Esophagus squamous epithelium (tissue), 5 donors: ENCODE measurements at regions not wholly inside any gene's neighbourhood (a gene's known extent, or its start where the extent isn't known, plus 50 kb on each side); places are given as distances from the start of the nearest gene placed in this dataset.
"Not testable (repeated sequence)": the region's sequence is repeated elsewhere in the genome, so short reads cannot be mapped to it uniquely, and the experiment has no call there.

Experiments
- DNase-seq: peaks from one replicate; lab custom pipeline; 2025; lab: John Stamatoyannopoulos, UW
- H3K27ac ChIP-seq, 4 donors: fragments of 200-600 bp; sonication (generic); one replicate each; pipeline ENCODE4 v1.5.1; 2016 to 2019; ENCODE audit warnings: mild to moderate bottlenecking in 1 of 4
- H3K27me3 ChIP-seq, 4 donors: fragments of 200-600 bp; sonication (generic); 1 replicate in 3 of 4; 2 replicates in 1 of 4; pipeline versions ENCODE4 v1.5.1 to v1.6.0; 2017 to 2021; ENCODE audit warnings: antibody characterized with exemption in 1 of 4
- H3K36me3 ChIP-seq, 3 donors: fragments of 200-600 bp; sonication (generic); one replicate each; pipeline ENCODE4 v1.5.1; 2016 to 2019
- H3K4me1 ChIP-seq, 3 donors: fragments of 200-600 bp; sonication (generic); one replicate each; pipeline ENCODE4 v1.5.1; 2017 to 2019
- H3K4me3 ChIP-seq, 4 donors: fragments of 200-600 bp; sonication (generic); 1 replicate in 3 of 4; 2 replicates in 1 of 4; pipeline ENCODE4 v1.5.1; 2016 to 2019; ENCODE audit warnings: mild to moderate bottlenecking in 2 of 4, moderate library complexity in 1 of 4
- H3K9me3 ChIP-seq, 3 donors: fragments of 200-600 bp; sonication (generic); one replicate each; pipeline ENCODE4 v1.5.1; 2016 to 2019
- POLR2A ChIP-seq, 4 donors: fragments of 450-650 bp; IDR thresholded peaks; one replicate each; pipeline ENCODE4 v1.6.1; 2017; ENCODE audit warnings: antibody characterized with exemption in 4 of 4, mild to moderate bottlenecking in 4 of 4, moderate library complexity in 3 of 4
- WGBS, 2 donors: methylation state at CpG; one replicate each; pipeline ENCODE4 v1.1.5; 2018; 5-methylcytosine and 5-hydroxymethylcytosine counted together
- intact Hi-C: fragments of 100-400 bp; cut with DNase I; formaldehyde crosslinking; loops from one replicate; pipeline ENCODE4 v1.15.0; 2022
- TF ChIP-seq, protein P1 (sequence below), 6 experiments: fragments of 450-650 bp in 4 of 6; fragments of 200-600 bp in 2 of 6; sonication (generic) in 2 of 6; IDR thresholded peaks; one replicate each; pipeline ENCODE4 v1.5.1; 2016 to 2019; ENCODE audit warnings: antibody characterized with exemption in 6 of 6, mild to moderate bottlenecking in 4 of 6, moderate library complexity in 4 of 6
- donor health status: DM: yes; HTN: yes; CAD: no.

DNA sequence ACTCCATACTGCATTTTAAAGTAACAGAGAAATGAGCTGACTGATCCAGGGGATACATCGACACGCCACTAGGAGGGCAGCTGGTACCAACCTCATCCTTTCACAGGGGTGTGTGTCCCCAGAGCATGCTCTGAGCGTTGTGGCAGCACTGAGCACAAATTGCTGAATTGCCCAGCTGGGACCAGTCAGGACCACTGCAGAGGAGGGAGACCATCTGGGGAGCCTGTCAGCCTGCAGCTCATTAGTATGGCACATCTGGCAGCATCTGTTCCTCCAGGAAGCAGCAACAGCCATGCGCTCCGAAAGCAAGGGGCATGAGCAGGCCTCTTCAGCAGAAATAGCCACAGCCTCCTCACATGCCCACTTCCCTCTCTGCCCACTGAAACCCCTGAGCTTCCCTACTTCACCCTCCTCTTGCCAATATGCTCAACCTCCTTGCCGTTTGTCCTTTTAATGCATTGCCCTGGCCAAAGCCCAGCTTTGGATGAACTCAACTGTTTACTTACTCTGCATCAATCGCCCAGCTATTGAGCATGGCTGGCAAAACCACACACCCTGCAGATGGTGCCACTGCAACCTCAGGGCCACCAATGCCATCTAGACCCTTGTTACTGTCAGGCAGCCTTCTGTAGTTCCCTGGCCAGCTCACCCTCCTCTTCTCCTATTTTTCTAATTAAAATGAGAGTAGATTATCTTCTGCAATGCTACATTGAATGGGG, 77.6 kb upstream of the NEDD9 start:
- Histone ChIP-seq H3K27me3 (no peaks in the 10 kb centered on the region), H3K9me3 (no peaks in the 10 kb centered on the region), H3K4me3 (no peak overlapping the region), H3K4me1 (peaks cover 0 to 5% (median 4%) of the 10 kb centered on the region in 3 donors), H3K36me3 (no peaks in the 10 kb centered on the region), H3K27ac (no peak overlapping the region)
- no peak for TF ChIP-seq POLR2A (IDR thresholded peaks at IDR 0.05)
- TF ChIP-seq, protein P1, sequence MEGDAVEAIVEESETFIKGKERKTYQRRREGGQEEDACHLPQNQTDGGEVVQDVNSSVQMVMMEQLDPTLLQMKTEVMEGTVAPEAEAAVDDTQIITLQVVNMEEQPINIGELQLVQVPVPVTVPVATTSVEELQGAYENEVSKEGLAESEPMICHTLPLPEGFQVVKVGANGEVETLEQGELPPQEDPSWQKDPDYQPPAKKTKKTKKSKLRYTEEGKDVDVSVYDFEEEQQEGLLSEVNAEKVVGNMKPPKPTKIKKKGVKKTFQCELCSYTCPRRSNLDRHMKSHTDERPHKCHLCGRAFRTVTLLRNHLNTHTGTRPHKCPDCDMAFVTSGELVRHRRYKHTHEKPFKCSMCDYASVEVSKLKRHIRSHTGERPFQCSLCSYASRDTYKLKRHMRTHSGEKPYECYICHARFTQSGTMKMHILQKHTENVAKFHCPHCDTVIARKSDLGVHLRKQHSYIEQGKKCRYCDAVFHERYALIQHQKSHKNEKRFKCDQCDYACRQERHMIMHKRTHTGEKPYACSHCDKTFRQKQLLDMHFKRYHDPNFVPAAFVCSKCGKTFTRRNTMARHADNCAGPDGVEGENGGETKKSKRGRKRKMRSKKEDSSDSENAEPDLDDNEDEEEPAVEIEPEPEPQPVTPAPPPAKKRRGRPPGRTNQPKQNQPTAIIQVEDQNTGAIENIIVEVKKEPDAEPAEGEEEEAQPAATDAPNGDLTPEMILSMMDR (IDR thresholded peaks at IDR 0.05) = no peak
- intact Hi-C loops = no loop called here
- DNase-seq = no peak
- 75 to 77% methylated on average over 6 to 7 of the region's 7 CpGs for WGBS, 2 donors

DNA sequence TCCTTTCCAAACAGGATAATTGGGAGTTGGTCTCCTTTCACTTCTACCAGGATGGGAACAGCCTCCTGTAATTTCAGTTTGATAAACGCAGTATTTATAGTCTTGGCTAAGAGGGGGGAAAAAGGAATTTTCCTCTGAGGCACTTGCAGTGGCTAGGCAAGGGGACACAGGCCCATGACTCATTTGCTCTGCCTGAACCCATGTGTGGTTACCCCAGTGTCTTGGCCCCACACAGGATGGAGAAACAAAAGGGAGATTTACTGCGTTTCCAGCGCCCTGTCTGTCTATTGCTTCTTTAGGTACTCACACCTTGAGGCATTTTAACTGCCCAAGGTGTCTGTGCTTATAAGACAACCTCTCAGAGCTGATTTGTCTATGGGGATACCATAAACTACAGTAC, 74.8 kb upstream of the NEDD9 start:
- Histone ChIP-seq H3K4me3 (no peak overlapping the region), H3K27me3 (no peaks in the 10 kb centered on the region), H3K36me3 (no peaks in the 10 kb centered on the region), H3K4me1 (peaks cover 0 to 4% (median 3%) of the 10 kb centered on the region in 3 donors), H3K9me3 (no peaks in the 10 kb centered on the region), H3K27ac (no peak overlapping the region)
- intact Hi-C loops = no loop called here
- no peak for DNase-seq
- TF ChIP-seq, protein P1 (IDR thresholded peaks at IDR 0.05) = no peak
- no peak for TF ChIP-seq POLR2A (IDR thresholded peaks at IDR 0.05)
- 40 to 46% methylated on average over 3 of the region's 3 CpGs for WGBS, 2 donors

DNA sequence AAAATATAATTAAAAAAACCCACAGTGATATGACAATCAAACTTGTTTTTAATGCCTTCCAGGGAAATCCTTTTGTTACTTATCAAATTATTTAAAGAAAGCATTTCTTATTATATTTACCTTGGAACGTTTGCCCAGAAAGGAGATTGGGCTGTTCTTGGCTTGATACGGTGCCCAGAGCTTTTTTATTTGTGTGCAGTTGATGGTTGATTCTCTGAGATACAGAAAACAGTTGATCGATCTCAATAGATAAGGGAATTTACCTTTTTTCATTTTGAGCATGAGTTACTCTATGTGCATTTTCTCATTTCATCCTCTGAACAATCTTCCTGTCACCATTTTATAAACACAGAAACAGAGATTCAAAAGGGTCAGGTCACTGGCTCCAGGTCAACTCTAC, 72.5 kb upstream of the NEDD9 start:
- intact Hi-C loops = no loop called here
- H3K9me3 ChIP-seq = no peaks in the 10 kb centered on the region
- peaks cover 0 to 4% (median 0%) of the 10 kb centered on the region in 3 donors for H3K4me1 ChIP-seq
- H3K4me3 ChIP-seq = no peak overlapping the region
- H3K27me3 ChIP-seq = no peaks in the 10 kb centered on the region
- H3K36me3 ChIP-seq = no peaks in the 10 kb centered on the region
- TF ChIP-seq, protein P1 (IDR thresholded peaks at IDR 0.05) = no peak
- 42 to 58% methylated on average over 3 of the region's 3 CpGs for WGBS, 2 donors
- DNase-seq = no peak
- H3K27ac ChIP-seq = no peak overlapping the region

DNA sequence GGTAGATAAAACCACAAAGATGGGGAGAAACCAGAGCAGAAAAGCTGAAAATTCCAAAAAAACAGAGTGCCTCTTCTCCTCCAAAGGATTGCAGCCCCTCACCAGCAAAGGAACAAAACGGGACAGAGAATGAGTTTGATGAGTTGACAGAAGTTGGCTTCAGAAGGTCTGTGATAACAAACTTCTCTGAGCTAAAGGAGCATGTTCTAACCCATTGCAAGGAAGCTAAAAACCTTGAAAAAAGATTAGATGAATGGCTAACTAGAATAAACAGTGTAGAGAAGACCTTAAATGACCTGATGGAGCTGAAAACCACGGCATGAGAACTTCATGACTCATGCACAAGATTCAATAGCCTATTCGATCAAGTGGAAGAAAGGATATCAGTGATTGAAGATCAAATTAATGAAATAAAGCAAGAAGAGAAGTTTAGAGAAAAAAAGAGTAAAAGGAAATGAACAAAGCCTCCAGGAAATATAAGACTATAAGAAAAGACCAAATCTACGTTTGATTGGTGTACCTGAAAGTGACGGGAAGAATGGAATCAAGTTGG, 67.5 kb upstream of the NEDD9 start:
- 65 to 78% methylated on average over 5 of the region's 5 CpGs for WGBS, 2 donors
- H3K4me1 ChIP-seq, H3K4me3 ChIP-seq, intact Hi-C loops, H3K27me3 ChIP-seq, H3K27ac ChIP-seq, DNase-seq, H3K36me3 ChIP-seq, H3K9me3 ChIP-seq: not testable (repeated sequence)

DNA sequence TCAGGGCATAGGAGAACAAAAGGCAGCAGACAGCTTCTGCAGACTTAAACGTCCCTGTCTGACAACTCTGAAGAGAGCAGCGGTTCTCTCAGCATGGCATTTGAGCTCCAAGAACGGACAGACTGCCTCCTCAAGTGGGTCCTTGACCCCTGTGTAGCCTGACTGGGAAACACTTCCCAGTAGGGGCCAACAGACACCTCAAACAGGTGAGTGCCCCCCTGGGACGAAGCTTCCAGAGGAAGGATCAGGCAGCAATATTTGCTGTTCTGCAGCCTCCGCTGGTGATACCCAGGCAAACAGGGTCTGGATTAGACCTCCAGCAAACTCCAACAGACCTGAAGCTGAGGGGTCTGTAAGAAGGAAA, 66.9 kb upstream of the NEDD9 start:
- H3K27ac ChIP-seq, H3K9me3 ChIP-seq, H3K27me3 ChIP-seq, H3K4me3 ChIP-seq, H3K36me3 ChIP-seq, H3K4me1 ChIP-seq, intact Hi-C loops, DNase-seq: not testable (repeated sequence)
- WGBS, 2 donors = 17 to 83% methylated on average over 1 to 2 of the region's 5 CpGs

DNA sequence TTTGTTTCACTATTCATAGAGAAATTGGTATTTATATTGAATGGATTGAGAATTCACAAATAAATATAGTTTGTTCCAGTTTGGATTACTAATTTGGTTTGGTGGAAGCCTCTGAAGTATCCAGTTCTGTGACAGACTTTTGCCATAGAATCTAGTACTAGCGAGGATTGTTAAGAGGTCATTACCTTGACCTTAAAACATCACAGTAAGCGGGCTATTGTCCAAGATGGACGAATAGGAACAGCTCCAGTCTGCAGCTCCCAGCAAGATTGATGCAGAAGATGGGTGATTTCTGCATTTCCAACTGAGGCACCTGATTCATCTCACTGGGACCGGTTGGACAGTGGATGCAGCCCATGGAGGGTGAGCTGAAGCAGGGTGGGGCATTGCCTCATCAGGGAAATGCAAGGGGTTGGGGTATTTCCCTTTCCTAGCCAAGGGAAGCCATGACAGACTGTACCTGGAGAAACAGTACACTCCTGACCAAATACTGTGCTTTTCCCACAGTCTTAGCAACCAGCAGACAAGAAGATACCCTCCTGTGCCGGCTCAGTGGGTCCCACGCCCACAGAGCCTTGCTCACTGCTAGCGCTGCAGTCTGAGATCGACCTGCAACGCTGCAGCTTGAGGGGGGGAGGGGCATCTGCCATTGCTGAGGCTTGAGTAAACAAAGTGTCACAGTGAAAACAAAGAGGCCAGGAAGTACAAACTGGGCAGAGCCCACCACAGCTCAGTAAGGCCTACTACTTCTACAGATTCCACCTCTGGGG, 66.4 kb upstream of the NEDD9 start:
- no peaks in the 10 kb centered on the region for H3K36me3 ChIP-seq
- H3K27ac ChIP-seq = no peak overlapping the region
- intact Hi-C loops = no loop called here
- no peak overlapping the region for H3K4me3 ChIP-seq
- no peaks in the 10 kb centered on the region for H3K4me1 ChIP-seq
- no peaks in the 10 kb centered on the region for H3K27me3 ChIP-seq
- WGBS, 2 donors = 80 to 90% methylated on average over 3 to 6 of the region's 9 CpGs
- no peaks in the 10 kb centered on the region for H3K9me3 ChIP-seq
- DNase-seq = no peak
- TF ChIP-seq POLR2A (IDR thresholded peaks at IDR 0.05) = no peak
- TF ChIP-seq, protein P1 (IDR thresholded peaks at IDR 0.05) = no peak
